ENCODE measurements at regions not wholly inside any gene's neighbourhood (a gene's known extent, or its start where the extent isn't known, plus 50 kb on each side); places are given as distances from the start of the nearest gene placed in this dataset.

- TF ChIP-seq CTCF (conservative IDR thresholded peaks at IDR 0.05; ENCODE audit: low read length): no peak
- TF ChIP-seq EZH2phosphoT487 (IDR thresholded peaks at IDR 0.05; ENCODE audit: borderline replicate concordance, low read depth, low read length): no peak
Observed at GRCh38 chrX:8274170-8274569, 103.1 kb upstream of the VCX2 start.

Data from OCI-LY7 (cell line).